Left forelimb (tissue), 1 donor: ENCODE measurements at regions not wholly inside any gene's neighbourhood (a gene's known extent, or its start where the extent isn't known, plus 50 kb on each side); places are given as distances from the start of the nearest gene placed in this dataset.
"Not testable (repeated sequence)": the region's sequence is repeated elsewhere in the genome, so short reads cannot be mapped to it uniquely, and the experiment has no call there.

ENCODE experiments used
- DNase-seq: peaks from one replicate; pipeline ENCODE4 v3.0.0-alpha.2; 2018; ENCODE audit warnings: low spot score

- DNase-seq, result no peak
These were observed 228.1 kb upstream of the AMIGO2 start for GRCh38 chr12:47307680-47308399.

GRCh38 chr12:47306773-47307679, 227.3 kb upstream of the AMIGO2 start:
- DNase-seq, result not testable (repeated sequence)

GRCh38 chr12:47306130-47306529, 226.4 kb upstream of the AMIGO2 start:
- DNase-seq, result no peak

- no peak for DNase-seq
These were observed 225.7 kb upstream of the AMIGO2 start for GRCh38 chr12:47305464-47305863.

- no peak for DNase-seq
These were observed 224.3 kb upstream of the AMIGO2 start for GRCh38 chr12:47303995-47304560.

- no peak for DNase-seq
These were observed 223.4 kb upstream of the AMIGO2 start for GRCh38 chr12:47303207-47303606.

- DNase-seq, result no peak
These were observed 222.4 kb upstream of the AMIGO2 start for GRCh38 chr12:47302111-47302671.

- no peak for DNase-seq
These were observed 219.8 kb upstream of the AMIGO2 start for GRCh38 chr12:47299586-47299985.

- no peak for DNase-seq
These were observed 218.2 kb upstream of the AMIGO2 start for GRCh38 chr12:47297993-47298392.

- no peak for DNase-seq
These were observed 217.1 kb upstream of the AMIGO2 start for GRCh38 chr12:47296828-47297227.

- DNase-seq, result no peak
These were observed 213.6 kb upstream of the AMIGO2 start for GRCh38 chr12:47293406-47293805.

GRCh38 chr12:47286676-47287075, 206.9 kb upstream of the AMIGO2 start:
- no peak for DNase-seq
